ENCODE measurements at regions not wholly inside any gene's neighbourhood (a gene's known extent, or its start where the extent isn't known, plus 50 kb on each side); places are given as distances from the start of the nearest gene placed in this dataset.

GRCh38 chr12:19896534-19896933 lies 457.2 kb downstream of the AEBP2 start:
- intact Hi-C loops (cut with micrococcal nuclease) = loop anchor here (10.0 kb wide), 1 partner anchor 122 kb away; no protein-coding TSS in a partner anchor
- TF ChIP-seq CTCF (IDR thresholded peaks at IDR 0.05; ENCODE audit: borderline replicate concordance) = no peak
- DNase-seq = no peak
- no peaks in the 10 kb centered on the region for H3K27me3 ChIP-seq (ENCODE audit: low read depth)
- peaks cover 36% of the 10 kb centered on the region for H3K4me1 ChIP-seq
- no peak overlapping the region for H3K4me3 ChIP-seq
- H3K27ac ChIP-seq (replicated peaks) = peak overlapping the region; percentile 71
- H3K36me3 ChIP-seq = no peaks in the 10 kb centered on the region
- peaks cover 13% of the 10 kb centered on the region for H3K9me3 ChIP-seq (replicated peaks)

GRCh38 chr12:19897900-19898408 lies 458.7 kb downstream of the AEBP2 start:
- intact Hi-C loops (cut with micrococcal nuclease) = loop anchor here (10.0 kb wide), 1 partner anchor 123 kb away; no protein-coding TSS in a partner anchor
- Histone ChIP-seq H3K27ac (replicated peaks) (peak overlapping the region; percentile 71), H3K4me3 (no peak overlapping the region), H3K27me3 (ENCODE audit: low read depth) (no peaks in the 10 kb centered on the region), H3K4me1 (peaks cover 36% of the 10 kb centered on the region), H3K36me3 (no peaks in the 10 kb centered on the region), H3K9me3 (replicated peaks) (peaks cover 13% of the 10 kb centered on the region)
- no peak for DNase-seq
- no peak for TF ChIP-seq CTCF (IDR thresholded peaks at IDR 0.05; ENCODE audit: borderline replicate concordance)

DNA sequence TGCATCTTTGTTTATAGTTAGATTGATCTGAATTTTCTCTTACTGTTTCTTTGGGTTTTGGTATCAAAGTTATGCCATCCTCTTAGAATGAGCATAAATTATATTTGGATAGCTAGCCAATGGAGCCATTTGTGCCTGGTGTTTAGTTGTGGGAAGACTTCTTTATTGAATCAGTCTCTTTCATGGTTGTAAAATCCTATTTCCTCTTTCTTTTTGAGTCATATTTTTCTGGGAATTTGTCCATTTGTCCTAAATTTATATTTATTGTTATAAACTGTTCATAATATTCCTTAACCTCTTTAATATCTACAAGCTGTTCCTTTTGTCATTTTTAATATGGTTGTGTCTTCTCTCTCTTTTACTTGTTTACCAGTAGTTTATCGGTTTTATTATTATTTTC lies 462.5 kb downstream of the AEBP2 start:
- H3K27me3 ChIP-seq (ENCODE audit: low read depth) = no peaks in the 10 kb centered on the region

DNA sequence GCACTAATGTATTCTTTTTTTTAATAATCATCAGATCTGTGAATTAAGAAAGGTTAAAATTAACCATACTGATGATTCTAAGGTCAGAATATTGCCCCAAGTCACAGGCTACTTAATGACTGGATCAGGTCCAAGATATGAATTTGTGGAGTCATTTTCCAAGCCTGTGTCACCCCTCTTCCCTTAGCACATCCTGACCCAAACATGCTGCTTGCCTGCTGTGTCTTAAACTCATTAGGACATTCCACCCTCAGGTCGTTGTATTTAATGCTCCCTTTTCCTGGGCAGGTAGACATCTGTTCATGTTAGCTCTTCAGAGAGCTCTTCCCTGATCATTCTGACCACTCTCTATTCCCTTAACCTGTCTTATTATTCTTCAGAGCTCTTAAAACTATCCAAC lies 463.5 kb upstream of the PDE3A start:
- H3K4me3 ChIP-seq = no peak overlapping the region
- DNase-seq = no peak
- intact Hi-C loops (cut with micrococcal nuclease) = no loop called here
- no peaks in the 10 kb centered on the region for H3K27me3 ChIP-seq (ENCODE audit: low read depth)
- H3K36me3 ChIP-seq = no peaks in the 10 kb centered on the region
- peaks cover 3% of the 10 kb centered on the region for H3K4me1 ChIP-seq
- H3K27ac ChIP-seq (replicated peaks) = no peak overlapping the region
- peaks cover 7% of the 10 kb centered on the region for H3K9me3 ChIP-seq (replicated peaks)
- no peak for TF ChIP-seq CTCF (IDR thresholded peaks at IDR 0.05; ENCODE audit: borderline replicate concordance)

More for the DNA sequence above, 462.5 kb downstream of the AEBP2 start:
- no peak overlapping the region for H3K27ac ChIP-seq (replicated peaks)
- DNase-seq = no peak
- peaks cover 13% of the 10 kb centered on the region for H3K9me3 ChIP-seq (replicated peaks)
- H3K4me1 ChIP-seq = peaks cover 12% of the 10 kb centered on the region
- H3K36me3 ChIP-seq = no peaks in the 10 kb centered on the region
- TF ChIP-seq CTCF (IDR thresholded peaks at IDR 0.05; ENCODE audit: borderline replicate concordance) = no peak
- intact Hi-C loops (cut with micrococcal nuclease) = no loop called here
- H3K4me3 ChIP-seq = no peak overlapping the region

DNA sequence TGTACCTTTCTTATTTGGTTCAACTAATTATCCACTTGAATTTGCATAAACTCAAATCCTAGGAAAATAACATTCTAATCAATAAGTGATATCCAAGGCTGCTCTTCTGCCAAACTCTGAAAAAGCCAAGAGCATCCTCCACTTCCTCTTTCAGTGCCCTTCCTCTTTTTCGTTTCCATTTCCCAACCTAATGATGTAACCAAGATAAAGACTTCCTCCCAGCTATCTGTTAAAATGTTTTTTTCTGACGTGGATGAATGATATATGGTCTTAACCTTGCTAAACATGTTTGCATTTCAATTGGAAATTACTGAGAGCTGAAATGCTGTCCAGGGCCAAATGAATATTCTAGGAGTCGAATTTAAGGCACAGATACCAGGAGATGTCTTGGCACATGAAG lies 459.5 kb upstream of the PDE3A start:
- DNase-seq = no peak
- Histone ChIP-seq H3K4me3 (no peak overlapping the region), H3K4me1 (peaks cover 12% of the 10 kb centered on the region), H3K9me3 (replicated peaks) (no peaks in the 10 kb centered on the region), H3K36me3 (no peaks in the 10 kb centered on the region), H3K27ac (replicated peaks) (no peak overlapping the region), H3K27me3 (ENCODE audit: low read depth) (no peaks in the 10 kb centered on the region)
- TF ChIP-seq CTCF (IDR thresholded peaks at IDR 0.05; ENCODE audit: borderline replicate concordance) = no peak
- intact Hi-C loops (cut with micrococcal nuclease) = no loop called here

All from left ventricle myocardium inferior (tissue), 1 donor.